ENCODE measurements at regions not wholly inside any gene's neighbourhood (a gene's known extent, or its start where the extent isn't known, plus 50 kb on each side); places are given as distances from the start of the nearest gene placed in this dataset.

DNA sequence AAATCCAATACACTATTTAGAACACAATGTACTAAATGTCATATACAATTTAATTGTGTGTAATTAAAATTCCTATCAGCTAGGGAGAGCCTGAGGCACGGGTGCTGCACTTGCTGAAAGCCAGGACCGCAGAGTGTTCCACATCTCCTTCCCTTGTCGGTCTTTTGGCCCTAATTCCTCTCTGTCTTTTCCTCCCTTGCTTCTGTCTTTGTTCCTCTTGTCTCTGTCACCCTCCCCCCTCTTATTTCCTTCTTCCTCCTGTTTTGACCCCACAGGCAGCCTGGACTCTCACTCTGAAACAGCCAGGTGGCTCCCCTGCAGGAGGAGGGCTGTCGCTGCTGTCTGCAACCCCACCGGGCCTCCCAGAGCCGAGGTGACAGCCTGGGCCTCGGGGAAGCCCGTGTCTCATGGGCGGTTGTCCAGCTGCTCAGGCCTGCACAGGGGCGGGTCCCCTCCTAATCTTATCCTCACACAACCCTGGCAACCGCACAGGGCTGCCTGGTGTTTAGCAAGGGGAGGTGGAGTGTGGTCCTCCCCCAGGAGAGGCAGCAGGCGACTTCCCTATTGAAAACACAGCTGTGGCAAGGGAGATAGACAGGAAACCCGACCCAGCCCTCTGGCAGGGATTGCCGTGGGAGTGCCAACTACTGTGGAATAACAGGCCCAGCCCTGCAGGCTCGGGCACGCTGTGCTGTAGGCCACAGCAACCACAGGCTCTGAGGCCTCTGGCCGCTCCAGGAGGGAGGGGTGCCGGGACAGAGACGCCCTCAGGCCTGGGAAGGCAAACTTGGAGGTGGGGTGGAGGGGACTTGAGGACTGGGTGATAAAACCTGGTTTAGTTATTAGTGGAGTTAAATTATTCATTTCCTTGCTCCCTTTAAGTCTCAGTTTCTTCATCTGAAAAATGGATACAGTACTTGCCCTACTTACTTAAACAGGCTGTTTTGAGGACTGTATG, 68.8 kb upstream of the WDR26 start (continued):
- TF ChIP-seq, protein P1, sequence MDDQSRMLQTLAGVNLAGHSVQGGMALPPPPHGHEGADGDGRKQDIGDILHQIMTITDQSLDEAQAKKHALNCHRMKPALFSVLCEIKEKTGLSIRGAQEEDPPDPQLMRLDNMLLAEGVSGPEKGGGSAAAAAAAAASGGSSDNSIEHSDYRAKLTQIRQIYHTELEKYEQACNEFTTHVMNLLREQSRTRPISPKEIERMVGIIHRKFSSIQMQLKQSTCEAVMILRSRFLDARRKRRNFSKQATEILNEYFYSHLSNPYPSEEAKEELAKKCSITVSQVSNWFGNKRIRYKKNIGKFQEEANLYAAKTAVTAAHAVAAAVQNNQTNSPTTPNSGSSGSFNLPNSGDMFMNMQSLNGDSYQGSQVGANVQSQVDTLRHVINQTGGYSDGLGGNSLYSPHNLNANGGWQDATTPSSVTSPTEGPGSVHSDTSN (IDR thresholded peaks at IDR 0.05; ENCODE audit: insufficient replicate concordance, low read depth, low read length) = no peak
- no peak; the same call in 1 of the 2 replicates for TF ChIP-seq FOXM1 (IDR thresholded peaks at IDR 0.05; ENCODE audit: low read depth, low read length)
- TF ChIP-seq STAT3 (IDR thresholded peaks at IDR 0.05; ENCODE audit: low read depth, low read length) = no peak
- no peak for TF ChIP-seq RBBP5 (conservative IDR thresholded peaks at IDR 0.05)
- TF ChIP-seq, protein P2, sequence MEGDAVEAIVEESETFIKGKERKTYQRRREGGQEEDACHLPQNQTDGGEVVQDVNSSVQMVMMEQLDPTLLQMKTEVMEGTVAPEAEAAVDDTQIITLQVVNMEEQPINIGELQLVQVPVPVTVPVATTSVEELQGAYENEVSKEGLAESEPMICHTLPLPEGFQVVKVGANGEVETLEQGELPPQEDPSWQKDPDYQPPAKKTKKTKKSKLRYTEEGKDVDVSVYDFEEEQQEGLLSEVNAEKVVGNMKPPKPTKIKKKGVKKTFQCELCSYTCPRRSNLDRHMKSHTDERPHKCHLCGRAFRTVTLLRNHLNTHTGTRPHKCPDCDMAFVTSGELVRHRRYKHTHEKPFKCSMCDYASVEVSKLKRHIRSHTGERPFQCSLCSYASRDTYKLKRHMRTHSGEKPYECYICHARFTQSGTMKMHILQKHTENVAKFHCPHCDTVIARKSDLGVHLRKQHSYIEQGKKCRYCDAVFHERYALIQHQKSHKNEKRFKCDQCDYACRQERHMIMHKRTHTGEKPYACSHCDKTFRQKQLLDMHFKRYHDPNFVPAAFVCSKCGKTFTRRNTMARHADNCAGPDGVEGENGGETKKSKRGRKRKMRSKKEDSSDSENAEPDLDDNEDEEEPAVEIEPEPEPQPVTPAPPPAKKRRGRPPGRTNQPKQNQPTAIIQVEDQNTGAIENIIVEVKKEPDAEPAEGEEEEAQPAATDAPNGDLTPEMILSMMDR (IDR thresholded peaks at IDR 0.05 in 2 of 3, conservative IDR thresholded peaks at IDR 0.05 in 1 of 3; ENCODE audit: control insufficient read depth in 2 of 3, extremely low read depth in 1 of 3, insufficient read depth in 1 of 3, low read depth in 3 of 3, low read length in 3 of 3) = peak; percentile 22 to 40 (median 35); a peak in 4 of 6 replicates
- no peak for TF ChIP-seq HCFC1 (IDR thresholded peaks at IDR 0.05; ENCODE audit: low read length)
- no peak for TF ChIP-seq ZNF207 (IDR thresholded peaks at IDR 0.05; ENCODE audit: borderline replicate concordance)
- no peak for TF ChIP-seq ZSCAN29 (IDR thresholded peaks at IDR 0.05)
- no peak for TF ChIP-seq CEBPB (IDR thresholded peaks at IDR 0.05; ENCODE audit: borderline replicate concordance in 1 of 2, low read depth in 2 of 2, low read length in 2 of 2)
- no peak for TF ChIP-seq KLF5 (IDR thresholded peaks at IDR 0.05; ENCODE audit: partially characterized antibody)
- peak; percentile 35; the same call in 1 of the 2 replicates for TF ChIP-seq NFIC (IDR thresholded peaks at IDR 0.05; ENCODE audit: low read depth, low read length)
- TF ChIP-seq, protein P3, sequence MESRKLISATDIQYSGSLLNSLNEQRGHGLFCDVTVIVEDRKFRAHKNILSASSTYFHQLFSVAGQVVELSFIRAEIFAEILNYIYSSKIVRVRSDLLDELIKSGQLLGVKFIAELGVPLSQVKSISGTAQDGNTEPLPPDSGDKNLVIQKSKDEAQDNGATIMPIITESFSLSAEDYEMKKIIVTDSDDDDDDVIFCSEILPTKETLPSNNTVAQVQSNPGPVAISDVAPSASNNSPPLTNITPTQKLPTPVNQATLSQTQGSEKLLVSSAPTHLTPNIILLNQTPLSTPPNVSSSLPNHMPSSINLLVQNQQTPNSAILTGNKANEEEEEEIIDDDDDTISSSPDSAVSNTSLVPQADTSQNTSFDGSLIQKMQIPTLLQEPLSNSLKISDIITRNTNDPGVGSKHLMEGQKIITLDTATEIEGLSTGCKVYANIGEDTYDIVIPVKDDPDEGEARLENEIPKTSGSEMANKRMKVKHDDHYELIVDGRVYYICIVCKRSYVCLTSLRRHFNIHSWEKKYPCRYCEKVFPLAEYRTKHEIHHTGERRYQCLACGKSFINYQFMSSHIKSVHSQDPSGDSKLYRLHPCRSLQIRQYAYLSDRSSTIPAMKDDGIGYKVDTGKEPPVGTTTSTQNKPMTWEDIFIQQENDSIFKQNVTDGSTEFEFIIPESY (IDR thresholded peaks at IDR 0.05) = no peak
- no peak for TF ChIP-seq NR2C2 (IDR thresholded peaks at IDR 0.05; ENCODE audit: borderline replicate concordance, control insufficient read depth, insufficient read length, low read depth)
- TF ChIP-seq SREBF1 (IDR thresholded peaks at IDR 0.05; ENCODE audit: low read length) = no peak
- 0 out of 2 replicates have a peak, but pooled peaks have one; percentile 22 for TF ChIP-seq CREB1 (IDR thresholded peaks at IDR 0.05; ENCODE audit: low read depth)
- no peak for TF ChIP-seq NFYA (IDR thresholded peaks at IDR 0.05; ENCODE audit: borderline replicate concordance, low read depth, low read length)
- peak; percentile 87 for TF ChIP-seq TCF12 (IDR thresholded peaks at IDR 0.05; ENCODE audit: low read depth, low read length)
- peak; percentile 65; the same call in 1 of the 2 replicates for TF ChIP-seq CREM (IDR thresholded peaks at IDR 0.05; ENCODE audit: low read depth)
- no peak for TF ChIP-seq KAT2A (conservative IDR thresholded peaks at IDR 0.05; ENCODE audit: control insufficient read depth, low read depth, low read length)
- TF ChIP-seq TCF7 (IDR thresholded peaks at IDR 0.05; ENCODE audit: borderline replicate concordance) = no peak
- no peak for TF ChIP-seq BMI1 (IDR thresholded peaks at IDR 0.05; ENCODE audit: borderline replicate concordance)
- TF ChIP-seq, protein P4, sequence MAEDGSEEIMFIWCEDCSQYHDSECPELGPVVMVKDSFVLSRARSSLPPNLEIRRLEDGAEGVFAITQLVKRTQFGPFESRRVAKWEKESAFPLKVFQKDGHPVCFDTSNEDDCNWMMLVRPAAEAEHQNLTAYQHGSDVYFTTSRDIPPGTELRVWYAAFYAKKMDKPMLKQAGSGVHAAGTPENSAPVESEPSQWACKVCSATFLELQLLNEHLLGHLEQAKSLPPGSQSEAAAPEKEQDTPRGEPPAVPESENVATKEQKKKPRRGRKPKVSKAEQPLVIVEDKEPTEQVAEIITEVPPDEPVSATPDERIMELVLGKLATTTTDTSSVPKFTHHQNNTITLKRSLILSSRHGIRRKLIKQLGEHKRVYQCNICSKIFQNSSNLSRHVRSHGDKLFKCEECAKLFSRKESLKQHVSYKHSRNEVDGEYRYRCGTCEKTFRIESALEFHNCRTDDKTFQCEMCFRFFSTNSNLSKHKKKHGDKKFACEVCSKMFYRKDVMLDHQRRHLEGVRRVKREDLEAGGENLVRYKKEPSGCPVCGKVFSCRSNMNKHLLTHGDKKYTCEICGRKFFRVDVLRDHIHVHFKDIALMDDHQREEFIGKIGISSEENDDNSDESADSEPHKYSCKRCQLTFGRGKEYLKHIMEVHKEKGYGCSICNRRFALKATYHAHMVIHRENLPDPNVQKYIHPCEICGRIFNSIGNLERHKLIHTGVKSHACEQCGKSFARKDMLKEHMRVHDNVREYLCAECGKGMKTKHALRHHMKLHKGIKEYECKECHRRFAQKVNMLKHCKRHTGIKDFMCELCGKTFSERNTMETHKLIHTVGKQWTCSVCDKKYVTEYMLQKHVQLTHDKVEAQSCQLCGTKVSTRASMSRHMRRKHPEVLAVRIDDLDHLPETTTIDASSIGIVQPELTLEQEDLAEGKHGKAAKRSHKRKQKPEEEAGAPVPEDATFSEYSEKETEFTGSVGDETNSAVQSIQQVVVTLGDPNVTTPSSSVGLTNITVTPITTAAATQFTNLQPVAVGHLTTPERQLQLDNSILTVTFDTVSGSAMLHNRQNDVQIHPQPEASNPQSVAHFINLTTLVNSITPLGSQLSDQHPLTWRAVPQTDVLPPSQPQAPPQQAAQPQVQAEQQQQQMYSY (CRISPR knock-in tag; IDR thresholded peaks at IDR 0.05) = no peak

Data from GM12878 (cell line).